Glomerular endothelial cell (primary cell): ENCODE measurements at regions not wholly inside any gene's neighbourhood (a gene's known extent, or its start where the extent isn't known, plus 50 kb on each side); places are given as distances from the start of the nearest gene placed in this dataset.

ENCODE experiments used
- DNase-seq: peaks from one replicate; pipeline ENCODE4 v3.0.0-alpha.2; 2011; ENCODE audit warnings: low read depth, low spot score; ENCODE audit errors: extremely low read depth

GRCh38 chr6:54778731-54779130 lies 67.8 kb upstream of the FAM83B start:
- DNase-seq, result no peak

DNA sequence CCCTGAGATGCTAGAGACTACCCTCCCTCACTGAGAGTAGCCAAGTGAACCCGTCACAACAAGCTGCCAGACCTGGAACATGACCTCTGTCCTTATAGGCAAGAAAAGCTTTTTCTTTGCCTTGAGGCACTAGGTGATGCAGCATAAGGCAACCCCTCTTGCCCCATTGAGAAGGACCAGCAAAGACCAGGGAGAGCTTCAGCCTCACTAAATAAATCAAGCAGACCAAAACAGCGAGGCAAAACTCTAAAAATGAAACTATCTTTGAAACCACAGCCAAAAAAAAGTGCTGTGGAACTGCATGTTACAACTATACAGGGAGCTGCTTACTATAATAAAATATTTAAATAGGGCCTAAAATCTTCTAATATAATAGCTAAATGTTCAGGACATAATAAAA lies 62.6 kb upstream of the FAM83B start:
- DNase-seq, result no peak

- no peak for DNase-seq
Observed at GRCh38 chr6:54786154-54786553, 60.4 kb upstream of the FAM83B start.

GRCh38 chr6:54787825-54788224 lies 58.7 kb upstream of the FAM83B start:
- DNase-seq, result no peak
